ENCODE measurements at regions not wholly inside any gene's neighbourhood (a gene's known extent, or its start where the extent isn't known, plus 50 kb on each side); places are given as distances from the start of the nearest gene placed in this dataset.

GRCh38 chr13:90680826-90681225, 666.7 kb upstream of the MIR17HG start:
- H4K20me1 ChIP-seq (ENCODE audit: low read depth): no peaks in the 10 kb centered on the region
- H3K4me2 ChIP-seq: no peak overlapping the region
- H2AFZ ChIP-seq (replicated peaks): no peak overlapping the region

GRCh38 chr13:90683711-90684131, 663.8 kb upstream of the MIR17HG start:
- Histone ChIP-seq H3K27ac (no peak overlapping the region), H3K4me2 (no peak overlapping the region), H2AFZ (replicated peaks) (peak overlapping the region; percentile 5), H3K4me3 (no peak overlapping the region), H4K20me1 (ENCODE audit: low read depth) (no peaks in the 10 kb centered on the region), H3K36me3 (no peaks in the 10 kb centered on the region), H3K27me3 (no peaks in the 10 kb centered on the region), H3K79me2 (ENCODE audit: low read depth) (no peaks in the 10 kb centered on the region), H3F3A (ENCODE audit: low read depth) (no peaks in the 10 kb centered on the region), H3K9me3 (ENCODE audit: low read depth) (no peaks in the 10 kb centered on the region), H3K4me1 (no peaks in the 10 kb centered on the region), H3K9ac (no peak overlapping the region)
- Mint-ChIP-seq H3K27me3 (ENCODE audit: insufficient read depth, low read depth) (peaks cover 5% of the 10 kb centered on the region), H3K27ac (no peak overlapping the region), H3K36me3 (peaks cover 3% of the 10 kb centered on the region), H3K4me3 (no peak overlapping the region), H3K4me1 (peaks cover 4% of the 10 kb centered on the region), H3K9me3 (peaks cover 12% of the 10 kb centered on the region)
- DNase-seq (ENCODE audit: low spot score): no peak
- TF ChIP-seq EZH2phosphoT487 (IDR thresholded peaks at IDR 0.05): no peak
- TF ChIP-seq EZH2 (IDR thresholded peaks at IDR 0.05): no peak
- no peak for TF ChIP-seq CTCF (IDR thresholded peaks at IDR 0.05)

More at GRCh38 chr13:90680826-90681225, 666.7 kb upstream of the MIR17HG start:
- Mint-ChIP-seq H3K27me3 (ENCODE audit: insufficient read depth, low read depth) (peaks cover 5% of the 10 kb centered on the region), H3K36me3 (peaks cover 3% of the 10 kb centered on the region), H3K4me3 (no peak overlapping the region), H3K4me1 (peaks cover 25% of the 10 kb centered on the region), H3K27ac (no peak overlapping the region), H3K9me3 (peaks cover 12% of the 10 kb centered on the region)
- DNase-seq (ENCODE audit: low spot score): no peak
- Histone ChIP-seq H3K27ac (no peak overlapping the region), H3K36me3 (no peaks in the 10 kb centered on the region), H3F3A (ENCODE audit: low read depth) (no peaks in the 10 kb centered on the region), H3K4me3 (no peak overlapping the region), H3K9me3 (ENCODE audit: low read depth) (no peaks in the 10 kb centered on the region), H3K9ac (no peak overlapping the region), H3K79me2 (ENCODE audit: low read depth) (no peaks in the 10 kb centered on the region), H3K4me1 (no peaks in the 10 kb centered on the region), H3K27me3 (no peaks in the 10 kb centered on the region)
- no peak for TF ChIP-seq CTCF (IDR thresholded peaks at IDR 0.05)
- no peak for TF ChIP-seq EZH2phosphoT487 (IDR thresholded peaks at IDR 0.05)
- no peak for TF ChIP-seq EZH2 (IDR thresholded peaks at IDR 0.05)

GRCh38 chr13:90686442-90686841, 661.0 kb upstream of the MIR17HG start:
- no peaks in the 10 kb centered on the region for H4K20me1 ChIP-seq (ENCODE audit: low read depth)
- no peaks in the 10 kb centered on the region for H3K4me1 ChIP-seq
- no peak overlapping the region for H3K9ac ChIP-seq
- Mint-ChIP-seq H3K9me3 (peaks cover 4% of the 10 kb centered on the region), H3K36me3 (no peaks in the 10 kb centered on the region), H3K27ac (no peak overlapping the region), H3K27me3 (ENCODE audit: insufficient read depth, low read depth) (no peaks in the 10 kb centered on the region), H3K4me3 (no peak overlapping the region), H3K4me1 (peaks cover 4% of the 10 kb centered on the region)
- no peak for TF ChIP-seq EZH2 (IDR thresholded peaks at IDR 0.05)
- no peak overlapping the region for H3K27ac ChIP-seq
- no peaks in the 10 kb centered on the region for H3K36me3 ChIP-seq
- H3F3A ChIP-seq (ENCODE audit: low read depth): no peaks in the 10 kb centered on the region
- H3K27me3 ChIP-seq: no peaks in the 10 kb centered on the region
- H3K4me2 ChIP-seq: no peak overlapping the region
- H3K79me2 ChIP-seq (ENCODE audit: low read depth): no peaks in the 10 kb centered on the region
- H3K4me3 ChIP-seq: no peak overlapping the region
- DNase-seq (ENCODE audit: low spot score): no peak
- H3K9me3 ChIP-seq (ENCODE audit: low read depth): no peaks in the 10 kb centered on the region
- H2AFZ ChIP-seq (replicated peaks): no peak overlapping the region

GRCh38 chr13:90689111-90689510, 658.4 kb upstream of the MIR17HG start:
- no peaks in the 10 kb centered on the region for H3K9me3 Mint-ChIP-seq
- no peak overlapping the region for H3K27ac Mint-ChIP-seq
- H3K27me3 Mint-ChIP-seq (ENCODE audit: insufficient read depth, low read depth): no peaks in the 10 kb centered on the region
- H3K9me3 ChIP-seq (ENCODE audit: low read depth): no peaks in the 10 kb centered on the region
- H3K4me1 ChIP-seq: no peaks in the 10 kb centered on the region
- no peak overlapping the region for H3K4me3 Mint-ChIP-seq
- no peaks in the 10 kb centered on the region for H3K79me2 ChIP-seq (ENCODE audit: low read depth)
- no peaks in the 10 kb centered on the region for H3K36me3 ChIP-seq
- no peak for TF ChIP-seq EZH2phosphoT487 (IDR thresholded peaks at IDR 0.05)
- TF ChIP-seq CTCF (IDR thresholded peaks at IDR 0.05): no peak
- no peak for TF ChIP-seq EZH2 (IDR thresholded peaks at IDR 0.05)
- no peak for DNase-seq (ENCODE audit: low spot score)
- H3K9ac ChIP-seq: no peak overlapping the region
- peaks cover 4% of the 10 kb centered on the region for H3K4me1 Mint-ChIP-seq
- H2AFZ ChIP-seq (replicated peaks): no peak overlapping the region
- no peak overlapping the region for H3K27ac ChIP-seq
- H3K4me3 ChIP-seq: no peak overlapping the region
- H3K36me3 Mint-ChIP-seq: no peaks in the 10 kb centered on the region
- H3K4me2 ChIP-seq: no peak overlapping the region
- H4K20me1 ChIP-seq (ENCODE audit: low read depth): no peaks in the 10 kb centered on the region
- H3K27me3 ChIP-seq: no peaks in the 10 kb centered on the region
- no peaks in the 10 kb centered on the region for H3F3A ChIP-seq (ENCODE audit: low read depth)

All from neural progenitor cell (in vitro differentiated cells).